ENCODE measurements at regions not wholly inside any gene's neighbourhood (a gene's known extent, or its start where the extent isn't known, plus 50 kb on each side); places are given as distances from the start of the nearest gene placed in this dataset.

DNA sequence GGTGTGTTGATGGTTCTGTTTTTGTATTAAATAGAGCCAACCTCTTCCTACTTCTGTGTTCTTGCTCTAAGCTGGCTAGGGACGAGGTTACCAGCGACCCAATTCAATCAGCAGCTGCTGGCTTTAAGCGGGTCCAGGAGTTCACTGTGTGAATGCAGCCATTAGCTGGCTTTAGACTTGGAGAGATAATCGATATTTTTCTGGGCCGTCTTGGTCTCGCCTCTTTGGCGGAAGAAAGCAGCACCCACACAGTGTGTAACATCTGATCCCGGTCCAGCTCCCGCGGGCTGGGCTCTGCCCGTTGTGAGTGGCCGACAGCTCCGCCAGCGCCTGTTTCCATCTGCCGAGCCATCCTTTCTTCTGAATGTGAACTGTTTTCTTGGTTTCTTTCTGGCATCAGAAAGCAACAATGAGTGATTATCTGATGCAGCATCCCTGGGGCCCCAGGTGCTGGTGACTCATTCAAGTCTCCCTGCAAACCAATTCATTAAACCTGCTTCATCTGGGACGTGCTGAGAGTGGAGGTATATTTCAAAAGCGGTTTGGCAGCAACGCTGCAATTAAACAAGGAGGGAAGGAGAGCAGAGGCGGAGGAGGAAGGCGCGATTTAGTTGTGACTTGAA, 90.8 kb upstream of the IRX4 start:
- Histone ChIP-seq H3K27me3 (replicated peaks in 1 of 7) (peaks cover 0 to 25% (median 0%) of the 10 kb centered on the region in 7 donors), H3K4me3 (no peak overlapping the region), H3K4me1 (no peaks in the 10 kb centered on the region), H3K36me3 (no peaks in the 10 kb centered on the region), H3K9me3 (peaks cover 0 to 8% (median 0%) of the 10 kb centered on the region in 8 donors), H3K27ac (no peak overlapping the region)
- intact Hi-C loops (cut with DNase I; ENCODE audit: low total_unique reads) = no loop called here
- peak; percentile 41 for DNase-seq
- TF ChIP-seq, protein P1, sequence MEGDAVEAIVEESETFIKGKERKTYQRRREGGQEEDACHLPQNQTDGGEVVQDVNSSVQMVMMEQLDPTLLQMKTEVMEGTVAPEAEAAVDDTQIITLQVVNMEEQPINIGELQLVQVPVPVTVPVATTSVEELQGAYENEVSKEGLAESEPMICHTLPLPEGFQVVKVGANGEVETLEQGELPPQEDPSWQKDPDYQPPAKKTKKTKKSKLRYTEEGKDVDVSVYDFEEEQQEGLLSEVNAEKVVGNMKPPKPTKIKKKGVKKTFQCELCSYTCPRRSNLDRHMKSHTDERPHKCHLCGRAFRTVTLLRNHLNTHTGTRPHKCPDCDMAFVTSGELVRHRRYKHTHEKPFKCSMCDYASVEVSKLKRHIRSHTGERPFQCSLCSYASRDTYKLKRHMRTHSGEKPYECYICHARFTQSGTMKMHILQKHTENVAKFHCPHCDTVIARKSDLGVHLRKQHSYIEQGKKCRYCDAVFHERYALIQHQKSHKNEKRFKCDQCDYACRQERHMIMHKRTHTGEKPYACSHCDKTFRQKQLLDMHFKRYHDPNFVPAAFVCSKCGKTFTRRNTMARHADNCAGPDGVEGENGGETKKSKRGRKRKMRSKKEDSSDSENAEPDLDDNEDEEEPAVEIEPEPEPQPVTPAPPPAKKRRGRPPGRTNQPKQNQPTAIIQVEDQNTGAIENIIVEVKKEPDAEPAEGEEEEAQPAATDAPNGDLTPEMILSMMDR (IDR thresholded peaks at IDR 0.05 in 8 of 11, conservative IDR thresholded peaks at IDR 0.05 in 3 of 11) = no peak
- TF ChIP-seq POLR2A (IDR thresholded peaks at IDR 0.05) (no peak), POLR2AphosphoS5 (IDR thresholded peaks at IDR 0.05) (no peak)
- WGBS, 5 donors = 83 to 90% (median 87%) methylated on average over 21 of the region's 21 CpGs

DNA sequence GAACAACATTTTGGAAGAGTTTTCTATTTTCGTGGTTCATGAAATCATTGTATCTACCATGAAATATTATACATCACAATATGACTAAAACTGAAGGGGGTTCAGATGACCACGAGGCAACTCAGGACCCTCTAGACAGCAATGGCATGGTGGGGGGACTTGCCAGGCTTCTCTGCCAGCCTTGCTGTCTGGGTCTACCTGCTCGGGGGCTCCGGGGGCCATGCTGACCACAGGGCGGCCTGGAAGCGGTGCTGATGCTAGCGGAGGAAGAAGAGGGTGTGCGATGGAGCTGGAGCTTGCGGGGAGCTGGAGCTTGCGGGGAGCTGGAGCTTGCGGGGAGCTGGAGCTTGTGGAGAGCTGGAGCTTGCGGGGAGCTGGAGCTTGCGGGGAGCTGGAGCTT, 89.2 kb upstream of the IRX4 start:
- no peaks in the 10 kb centered on the region for H3K4me1 ChIP-seq
- H3K27ac ChIP-seq = no peak overlapping the region
- H3K27me3 ChIP-seq (replicated peaks in 1 of 7) = peaks cover 0 to 20% (median 0%) of the 10 kb centered on the region in 7 donors
- H3K9me3 ChIP-seq = no peaks in the 10 kb centered on the region
- intact Hi-C loops (cut with DNase I; ENCODE audit: low total_unique reads) = no loop called here
- TF ChIP-seq, protein P1 (IDR thresholded peaks at IDR 0.05 in 8 of 11, conservative IDR thresholded peaks at IDR 0.05 in 3 of 11) = no peak
- no peak for TF ChIP-seq POLR2A (IDR thresholded peaks at IDR 0.05)
- TF ChIP-seq POLR2AphosphoS5 (IDR thresholded peaks at IDR 0.05) = no peak
- no peak overlapping the region for H3K4me3 ChIP-seq
- 70 to 93% (median 87%) methylated on average over 12 to 13 of the region's 13 CpGs for WGBS, 5 donors
- H3K36me3 ChIP-seq = no peaks in the 10 kb centered on the region
- peak; percentile 50 for DNase-seq

DNA sequence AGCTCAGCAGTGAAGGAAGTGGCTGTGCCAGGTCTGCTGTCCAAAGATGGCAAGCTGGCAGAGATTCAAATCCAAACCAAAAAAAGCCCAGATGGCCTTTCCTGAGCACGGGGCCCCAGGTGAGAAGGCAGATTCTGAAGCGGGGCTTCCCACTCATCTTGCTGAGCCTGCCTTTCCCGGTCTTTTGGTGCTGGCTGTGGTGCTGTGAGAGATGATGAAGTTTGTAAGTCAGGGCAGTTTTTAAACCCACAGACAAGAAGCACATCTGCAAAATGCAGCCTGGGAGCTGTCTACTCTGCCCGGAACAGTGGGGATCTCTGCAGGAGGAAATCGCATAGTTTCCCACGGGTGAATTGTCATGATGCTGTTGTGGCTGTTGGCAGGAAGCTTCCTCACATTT, 85.0 kb upstream of the IRX4 start:
- peak; percentile 18 for DNase-seq
- H3K27ac ChIP-seq = no peak overlapping the region
- H3K36me3 ChIP-seq = no peaks in the 10 kb centered on the region
- WGBS, 5 donors = 46 to 60% (median 50%) methylated on average over 6 of the region's 6 CpGs
- peaks cover 0 to 26% (median 0%) of the 10 kb centered on the region in 7 donors for H3K27me3 ChIP-seq (replicated peaks in 1 of 7)
- H3K4me1 ChIP-seq = no peaks in the 10 kb centered on the region
- no peak for TF ChIP-seq POLR2A (IDR thresholded peaks at IDR 0.05)
- TF ChIP-seq, protein P1 (IDR thresholded peaks at IDR 0.05 in 8 of 11, conservative IDR thresholded peaks at IDR 0.05 in 3 of 11) = no peak
- no peak for TF ChIP-seq POLR2AphosphoS5 (IDR thresholded peaks at IDR 0.05)
- no peak overlapping the region for H3K4me3 ChIP-seq
- intact Hi-C loops (cut with DNase I; ENCODE audit: low total_unique reads) = no loop called here
- H3K9me3 ChIP-seq = no peaks in the 10 kb centered on the region

DNA sequence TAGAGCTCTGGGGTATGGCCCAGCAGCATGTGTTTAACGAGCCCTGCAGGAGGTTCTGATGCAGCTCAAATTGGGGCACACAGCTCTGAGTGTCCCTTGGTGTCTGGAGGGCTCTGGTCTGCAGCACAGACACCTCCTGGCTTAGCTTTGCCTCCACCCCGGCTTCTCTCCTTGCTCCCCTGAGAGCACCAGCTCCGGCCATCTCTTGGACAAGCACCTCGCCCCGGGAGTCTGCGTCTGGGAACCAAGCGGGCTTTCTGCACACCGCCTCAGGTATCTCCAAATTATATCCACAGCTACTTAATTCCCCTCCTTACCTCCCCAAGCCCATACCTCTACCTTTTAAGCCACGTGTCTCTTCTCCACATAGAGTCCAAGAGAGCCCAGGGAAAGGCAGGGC, 83.7 kb upstream of the IRX4 start:
- DNase-seq = peak; percentile 58
- H3K27ac ChIP-seq = no peak overlapping the region
- intact Hi-C loops (cut with DNase I; ENCODE audit: low total_unique reads) = no loop called here
- H3K9me3 ChIP-seq = no peaks in the 10 kb centered on the region
- peaks cover 0 to 32% (median 0%) of the 10 kb centered on the region in 7 donors for H3K27me3 ChIP-seq (replicated peaks in 1 of 7)
- TF ChIP-seq POLR2AphosphoS5 (IDR thresholded peaks at IDR 0.05) = no peak
- TF ChIP-seq, protein P1 (IDR thresholded peaks at IDR 0.05 in 8 of 11, conservative IDR thresholded peaks at IDR 0.05 in 3 of 11) = no peak
- TF ChIP-seq POLR2A (IDR thresholded peaks at IDR 0.05) = no peak
- WGBS, 5 donors = 69 to 80% (median 76%) methylated on average over 8 to 9 of the region's 9 CpGs
- no peaks in the 10 kb centered on the region for H3K4me1 ChIP-seq
- no peak overlapping the region for H3K4me3 ChIP-seq
- no peaks in the 10 kb centered on the region for H3K36me3 ChIP-seq

Measured in spleen (tissue), 11 donors.